HEK293T (cell line): ENCODE measurements at regions not wholly inside any gene's neighbourhood (a gene's known extent, or its start where the extent isn't known, plus 50 kb on each side); places are given as distances from the start of the nearest gene placed in this dataset.

Experiments used
- ARNT ChIP-seq: fragments of 450-650 bp; IDR thresholded peaks from 2 replicates; pipeline ENCODE4 v1.6.1; 2017; ENCODE audit warnings: mild to moderate bottlenecking
- BHLHE40 ChIP-seq: fragments of 450-650 bp; IDR thresholded peaks from 2 replicates; pipeline ENCODE4 v1.6.1; 2016; ENCODE audit warnings: mild to moderate bottlenecking, moderate library complexity, borderline replicate concordance
- ELF4 ChIP-seq: fragments of 450-650 bp; IDR thresholded peaks from 2 replicates; pipeline ENCODE4 v1.6.1; 2017; ENCODE audit warnings: antibody characterized with exemption
- FOXA1 ChIP-seq: fragments of 450-650 bp; IDR thresholded peaks from 2 replicates; pipeline ENCODE4 v1.6.1; 2016; ENCODE audit warnings: mild to moderate bottlenecking
- FOXM1 ChIP-seq: fragments of 450-650 bp; IDR thresholded peaks from 2 replicates; pipeline ENCODE4 v1.6.1; 2017; ENCODE audit warnings: mild to moderate bottlenecking, borderline replicate concordance
- L3MBTL2 ChIP-seq: fragments of 450-650 bp; conservative IDR thresholded peaks from 2 replicates; pipeline ENCODE4 v1.6.1; 2016; ENCODE audit warnings: mild to moderate bottlenecking
- SP1 ChIP-seq: fragments of 450-650 bp; IDR thresholded peaks from 2 replicates; pipeline ENCODE4 v1.6.1; 2017
- SUZ12 ChIP-seq: fragments of 450-650 bp; IDR thresholded peaks from 2 replicates; pipeline ENCODE4 v1.6.1; 2016; ENCODE audit warnings: mild to moderate bottlenecking
- TF ChIP-seq, protein P1 (sequence below): fragments of 450-650 bp; IDR thresholded peaks from 2 replicates; pipeline ENCODE4 v1.6.1; 2016

DNA sequence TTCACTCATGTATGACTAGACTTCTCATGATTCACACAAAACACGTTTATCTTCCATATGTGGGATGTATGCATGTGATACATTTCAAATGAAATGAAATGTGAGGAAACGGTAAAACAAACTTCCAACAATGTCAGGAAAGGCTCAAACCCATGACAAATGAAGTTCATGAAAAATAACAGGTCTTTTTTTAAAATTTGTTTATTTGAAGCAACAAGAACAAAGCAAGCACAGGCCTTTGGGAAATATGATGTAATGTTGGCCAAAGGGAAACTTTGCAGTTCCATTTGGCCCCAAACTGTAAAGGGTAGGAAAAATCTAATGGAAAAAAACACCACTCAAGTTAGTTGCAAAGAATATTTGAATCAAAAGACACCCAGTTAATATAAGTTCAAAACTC is 463.8 kb upstream of the ARGLU1 start:
- TF ChIP-seq ARNT: no peak
- TF ChIP-seq, protein P1, sequence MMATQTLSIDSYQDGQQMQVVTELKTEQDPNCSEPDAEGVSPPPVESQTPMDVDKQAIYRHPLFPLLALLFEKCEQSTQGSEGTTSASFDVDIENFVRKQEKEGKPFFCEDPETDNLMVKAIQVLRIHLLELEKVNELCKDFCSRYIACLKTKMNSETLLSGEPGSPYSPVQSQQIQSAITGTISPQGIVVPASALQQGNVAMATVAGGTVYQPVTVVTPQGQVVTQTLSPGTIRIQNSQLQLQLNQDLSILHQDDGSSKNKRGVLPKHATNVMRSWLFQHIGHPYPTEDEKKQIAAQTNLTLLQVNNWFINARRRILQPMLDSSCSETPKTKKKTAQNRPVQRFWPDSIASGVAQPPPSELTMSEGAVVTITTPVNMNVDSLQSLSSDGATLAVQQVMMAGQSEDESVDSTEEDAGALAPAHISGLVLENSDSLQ: no peak
- TF ChIP-seq SP1: no peak
- TF ChIP-seq SUZ12: no peak
- no peak for TF ChIP-seq FOXM1
- no peak for TF ChIP-seq BHLHE40
- no peak for TF ChIP-seq FOXA1
- no peak for TF ChIP-seq L3MBTL2
- no peak for TF ChIP-seq ELF4
